HCT116 (cell line): ENCODE measurements at regions not wholly inside any gene's neighbourhood (a gene's known extent, or its start where the extent isn't known, plus 50 kb on each side); places are given as distances from the start of the nearest gene placed in this dataset.

Source experiments
- ATAC-seq: fragments of 200-7000 bp; cut with Tn5 transposase; 2 replicates; pipeline ENCODE4 v1.9.1; 2020; ENCODE audit warnings: mild to moderate bottlenecking, moderate library complexity
- BruUV-seq: library from RNA; stranded (reverse); fragments of 400-500 nt; replicated peaks from 2 replicates; lab custom pipeline; 2021; lab: Mats Ljungman, UMichigan
- CTCF ChIA-PET: fragments of 300-600 bp; sonication (Branson Sonifier 250); formaldehyde crosslinking; loops from one replicate; lab custom pipeline; 2021; ENCODE audit warnings: antibody characterized with exemption; lab: Charles Lee
- POLR2A ChIA-PET: fragments of 300-600, 350-600 bp; sonication (Branson Sonifier 250); formaldehyde crosslinking; loops from one replicate; lab custom pipeline; 2021; ENCODE audit warnings: antibody characterized with exemption; lab: Charles Lee
- RAD21 ChIA-PET, 2 experiments: fragments of 300-600 bp; sonication (Branson Sonifier 250); formaldehyde crosslinking; loops; one replicate each; lab custom pipeline; 2023; ENCODE audit warnings: low total read pairs in 2 of 2; ENCODE audit not compliant: uncharacterized antibody in 2 of 2, unreplicated experiment in 2 of 2, low non-redundant PET in 1 of 2; lab: Charles Lee
- DNase-seq: peaks from one replicate; pipeline ENCODE4 v3.0.0-alpha.2; 2010; ENCODE audit warnings: low read depth, low spot score
- H2AFZ ChIP-seq: fragments of 200-600 bp; shearing (Covaris generic), sonication (generic); 2 replicates; pipeline ENCODE4 v1.6.1; 2017; ENCODE audit warnings: low read depth, mixed run types, mixed read lengths, antibody characterized with exemption, low read length; ENCODE audit not compliant: poor library complexity, severe bottlenecking
- H3K27ac ChIP-seq: 2 replicates; pipeline ENCODE4 v1.5.1; 2012; ENCODE audit warnings: low read depth, low read length
- H3K27me3 ChIP-seq: fragments of 200-600 bp; sonication (generic); 2 replicates; pipeline ENCODE4 v1.6.1; 2016; ENCODE audit warnings: mixed run types, low read length, mixed read lengths; ENCODE audit not compliant: insufficient read depth
- H3K36me3 ChIP-seq, 2 experiments: fragments of 200-500 bp in 1 of 2; fragments of 200-600 bp in 1 of 2; sonication (Bioruptor generic) in 1 of 2; sonication (generic) in 1 of 2; 2 replicates each; pipeline versions ENCODE4 v1.5.1 to v1.6.1; 2014 to 2016; ENCODE audit warnings: low read length in 2 of 2, inconsistent platforms in 1 of 2, mixed read lengths in 1 of 2, mixed run types in 1 of 2; ENCODE audit not compliant: insufficient read depth in 2 of 2, control insufficient read depth in 1 of 2
- H3K4me1 ChIP-seq, 2 experiments: fragments of 200-600 bp in 1 of 2; sonication (generic) in 1 of 2; 2 replicates each; pipeline versions ENCODE4 v1.5.1 to v1.6.1; 2012 to 2017; ENCODE audit warnings: low read length in 2 of 2, inconsistent platforms in 1 of 2, mild to moderate bottlenecking in 1 of 2, mixed read lengths in 1 of 2, mixed run types in 1 of 2, moderate library complexity in 1 of 2; ENCODE audit not compliant: insufficient read depth in 2 of 2, control insufficient read depth in 1 of 2
- H3K4me2 ChIP-seq: fragments of 200-600 bp; sonication (generic); 2 replicates; pipeline ENCODE4 v1.6.1; 2017; ENCODE audit warnings: mixed run types, low read length, mixed read lengths
- H3K4me3 ChIP-seq, 2 experiments: fragments of 200-600 bp in 1 of 2; sonication (generic) in 1 of 2; replicated peaks in 1 of 2; 2 replicates each; pipeline ENCODE4 v1.5.1; 2011 to 2016; ENCODE audit warnings: low read length in 2 of 2, control low read depth in 1 of 2, low read depth in 1 of 2, mild to moderate bottlenecking in 1 of 2, mixed read lengths in 1 of 2, mixed run types in 1 of 2
- H3K79me2 ChIP-seq: fragments of 200-600 bp; sonication (generic); 2 replicates; pipeline ENCODE4 v1.6.1; 2017; ENCODE audit warnings: mild to moderate bottlenecking, mixed run types, low read length, moderate library complexity, mixed read lengths; ENCODE audit not compliant: insufficient read depth
- H3K9ac ChIP-seq: fragments of 200-600 bp; sonication (generic); 2 replicates; pipeline ENCODE4 v1.6.1; 2016; ENCODE audit warnings: low read length, mixed read lengths
- H3K9me2 ChIP-seq: fragments of 200-600 bp; sonication (generic), shearing (Covaris generic); 2 replicates; pipeline ENCODE4 v1.6.1; 2017; ENCODE audit warnings: mixed run types, mild to moderate bottlenecking, moderate library complexity; ENCODE audit not compliant: insufficient read depth
- H3K9me3 ChIP-seq, 2 experiments: fragments of 200-500 bp in 1 of 2; fragments of 200-600 bp in 1 of 2; sonication (Bioruptor generic) in 1 of 2; sonication (generic) in 1 of 2; 2 replicates each; pipeline ENCODE4 v1.6.1; 2014 to 2017; ENCODE audit warnings: low read length in 2 of 2, mixed read lengths in 2 of 2, inconsistent platforms in 1 of 2, low read depth in 1 of 2, mild to moderate bottlenecking in 1 of 2, mixed run types in 1 of 2, moderate library complexity in 1 of 2; ENCODE audit not compliant: control insufficient read depth in 1 of 2, insufficient read depth in 1 of 2
- H4K20me1 ChIP-seq: fragments of 200-600 bp; sonication (generic), shearing (Covaris generic); 2 replicates; pipeline ENCODE4 v1.6.1; 2017; ENCODE audit warnings: mixed run types, mild to moderate bottlenecking, moderate library complexity; ENCODE audit not compliant: insufficient read depth
- ATF3 ChIP-seq: IDR thresholded peaks from 2 replicates; pipeline ENCODE4 v1.6.1; 2012
- CBX3 ChIP-seq: IDR thresholded peaks from 2 replicates; pipeline ENCODE4 v1.6.1; 2012; ENCODE audit warnings: low read depth
- CEBPB ChIP-seq: IDR thresholded peaks from 2 replicates; pipeline ENCODE4 v1.6.1; 2012; ENCODE audit warnings: low read depth
- CTCF ChIP-seq, 3 experiments: fragments of 200-600 bp in 1 of 3; sonication (generic) in 1 of 3; IDR thresholded peaks in 2 of 3; conservative IDR thresholded peaks in 1 of 3; 2 replicates each; pipeline ENCODE4 v1.5.1; 2012 to 2017; ENCODE audit warnings: low read depth in 2 of 3, low read length in 2 of 3, antibody characterized with exemption in 1 of 3, borderline replicate concordance in 1 of 3, control low read depth in 1 of 3, mild to moderate bottlenecking in 1 of 3, mixed read lengths in 1 of 3, mixed run types in 1 of 3, moderate library complexity in 1 of 3; ENCODE audit not compliant: insufficient read depth in 1 of 3
- ELF1 ChIP-seq: IDR thresholded peaks from 2 replicates; pipeline ENCODE4 v1.6.1; 2012; ENCODE audit warnings: low read depth, borderline replicate concordance
- EZH2 ChIP-seq: fragments of 200-600 bp; sonication (generic); IDR thresholded peaks from 2 replicates; pipeline ENCODE4 v1.6.1; 2017; ENCODE audit warnings: antibody characterized with exemption, mixed run types
- EZH2phosphoT487 ChIP-seq: fragments of 200-600 bp; IDR thresholded peaks from 2 replicates; pipeline ENCODE4 v1.6.1; 2018; ENCODE audit warnings: antibody characterized with exemption, borderline replicate concordance
- FOSL1 ChIP-seq: IDR thresholded peaks from 2 replicates; pipeline ENCODE4 v1.6.1; 2012; ENCODE audit warnings: low read depth
- JUND ChIP-seq: IDR thresholded peaks from 2 replicates; pipeline ENCODE4 v1.6.1; 2012
- POLR2AphosphoS5 ChIP-seq: IDR thresholded peaks from 2 replicates; pipeline ENCODE4 v1.6.1; 2011; ENCODE audit warnings: mild to moderate bottlenecking, low read depth, low read length, moderate library complexity
- RAD21 ChIP-seq: IDR thresholded peaks from 2 replicates; pipeline ENCODE4 v1.6.1; 2012; ENCODE audit warnings: low read depth, mild to moderate bottlenecking
- SIN3A ChIP-seq: IDR thresholded peaks from 2 replicates; pipeline ENCODE4 v1.6.1; 2012; ENCODE audit warnings: low read depth
- SRF ChIP-seq: IDR thresholded peaks from 2 replicates; pipeline ENCODE4 v1.6.1; 2012; ENCODE audit warnings: low read depth
- TCF7L2 ChIP-seq: IDR thresholded peaks from 2 replicates; pipeline ENCODE4 v1.7.0; 2011; ENCODE audit warnings: borderline replicate concordance, inconsistent platforms; ENCODE audit not compliant: insufficient read depth, insufficient read length; ENCODE audit errors: extremely low read depth
- YY1 ChIP-seq: IDR thresholded peaks from 2 replicates; pipeline ENCODE4 v1.6.1; 2011; ENCODE audit warnings: low read length, low read depth, moderate library complexity, mild to moderate bottlenecking; ENCODE audit not compliant: insufficient replicate concordance; ENCODE audit errors: extremely low read depth
- ZBTB33 ChIP-seq: IDR thresholded peaks from 2 replicates; pipeline ENCODE4 v1.6.1; 2011; ENCODE audit warnings: mild to moderate bottlenecking, low read length, moderate library complexity; ENCODE audit not compliant: insufficient replicate concordance; ENCODE audit errors: extremely low read depth
- ZFX ChIP-seq: fragments of 450-650 bp; IDR thresholded peaks from 2 replicates; pipeline ENCODE4 v1.6.1; 2017
- ZNF274 ChIP-seq: fragments of 200-500 bp; sonication (Bioruptor generic); IDR thresholded peaks from 2 replicates; pipeline ENCODE4 v1.6.1; 2014; ENCODE audit warnings: mild to moderate bottlenecking, low read depth, low read length, inconsistent platforms
- intact Hi-C: fragments of 100-400 bp; cut with micrococcal nuclease; formaldehyde crosslinking; loops from 2 replicates; pipeline ENCODE4 v1.10.0; 2022

GRCh38 chr7:67983486-67983885, 986.9 kb downstream of the TYW1 start:
- H3K27ac ChIP-seq = no peak overlapping the region
- no peaks in the 10 kb centered on the region for H3K9me2 ChIP-seq
- no peaks in the 10 kb centered on the region for H3K79me2 ChIP-seq
- no peaks in the 10 kb centered on the region for H3K27me3 ChIP-seq
- BruUV-seq = no TSS peak
- DNase-seq (no peak), ATAC-seq (no peak)
- no peak for TF ChIP-seq YY1
- no peak for TF ChIP-seq SIN3A
- TF ChIP-seq JUND = no peak
- no peak for TF ChIP-seq SRF
- no peak for TF ChIP-seq ELF1
- TF ChIP-seq RAD21 = no peak
- no peak for TF ChIP-seq TCF7L2
- TF ChIP-seq POLR2AphosphoS5 = no peak
- no peak for TF ChIP-seq CBX3
- no peak overlapping the region for H3K4me3 ChIP-seq
- CTCF ChIA-PET = no interaction called here
- intact Hi-C loops = no loop called here
- no peak overlapping the region for H2AFZ ChIP-seq
- H3K9ac ChIP-seq = no peak overlapping the region
- H4K20me1 ChIP-seq = no peaks in the 10 kb centered on the region
- peaks cover 0 to 5% of the 10 kb centered on the region in 2 experiments; a peak in 2 of 4 replicates for H3K9me3 ChIP-seq
- H3K4me1 ChIP-seq = no peaks in the 10 kb centered on the region
- POLR2A ChIA-PET = no interaction called here
- RAD21 ChIA-PET = no interaction called here
- H3K36me3 ChIP-seq = no peaks in the 10 kb centered on the region
- H3K4me2 ChIP-seq = no peak overlapping the region

GRCh38 chr7:67984326-67984725, 987.7 kb downstream of the TYW1 start:
- BruUV-seq = no TSS peak
- peaks cover 0 to 5% of the 10 kb centered on the region in 2 experiments; a peak in 2 of 4 replicates for H3K9me3 ChIP-seq
- CTCF ChIA-PET = no interaction called here
- TF ChIP-seq RAD21 (no peak), TCF7L2 (no peak), ZFX (no peak), CEBPB (no peak), EZH2phosphoT487 (no peak), EZH2 (no peak), YY1 (no peak), ZBTB33 (no peak), ATF3 (no peak), CTCF (IDR thresholded peaks at IDR 0.05 in 2 of 3, conservative IDR thresholded peaks at IDR 0.05 in 1 of 3; ENCODE audit: borderline replicate concordance in 1 of 3, insufficient read depth in 1 of 3, low read depth in 2 of 3, low read length in 2 of 3) (no peak), ZNF274 (no peak), JUND (no peak), CBX3 (no peak), FOSL1 (no peak), SIN3A (no peak)

More at GRCh38 chr7:67984326-67984725, 987.7 kb downstream of the TYW1 start:
- ChIA-PET POLR2A (no interaction called here), RAD21 (no interaction called here)
- DNase-seq = no peak
- ATAC-seq = no peak
- Histone ChIP-seq H3K4me1 (no peaks in the 10 kb centered on the region), H3K79me2 (no peaks in the 10 kb centered on the region), H3K27ac (no peak overlapping the region), H2AFZ (no peak overlapping the region), H3K27me3 (no peaks in the 10 kb centered on the region), H3K9me2 (no peaks in the 10 kb centered on the region), H3K36me3 (no peaks in the 10 kb centered on the region), H4K20me1 (no peaks in the 10 kb centered on the region), H3K4me3 (no peak overlapping the region), H3K9ac (no peak overlapping the region), H3K4me2 (no peak overlapping the region)
- intact Hi-C loops = no loop called here
